GM12878 (cell line): ENCODE measurements at regions not wholly inside any gene's neighbourhood (a gene's known extent, or its start where the extent isn't known, plus 50 kb on each side); places are given as distances from the start of the nearest gene placed in this dataset.

Experiments
- ATAC-seq: fragments of 200-7000 bp; cut with Tn5 transposase; 3 replicates; pipeline ENCODE4 v1.9.1; 2020; ENCODE audit warnings: mild to moderate bottlenecking, moderate library complexity
- BruUV-seq: library from RNA; stranded (reverse); fragments of 400-500 nt; replicated peaks from 2 replicates; lab custom pipeline; 2021; lab: Mats Ljungman, UMichigan
- CTCF ChIA-PET: fragments of 300-600 bp; sonication (Branson Sonifier 250); formaldehyde crosslinking; extraction: SDS; loops from one replicate; lab custom pipeline; 2021; ENCODE audit warnings: inconsistent platforms; lab: Yijun Ruan, JAX
- POLR2A ChIA-PET: fragments of 350-600 bp; formaldehyde crosslinking; extraction: SDS; loops from one replicate; lab custom pipeline; 2021; ENCODE audit warnings: inconsistent platforms; lab: Charles Lee
- RAD21 ChIA-PET: fragments of 300-600 bp; sonication (Branson Sonifier 250); formaldehyde crosslinking; loops from one replicate; lab custom pipeline; 2023; ENCODE audit warnings: antibody characterized with exemption; ENCODE audit not compliant: unreplicated experiment; lab: Charles Lee
- SMC1A ChIA-PET: fragments of 300-600 bp; sonication (Branson Sonifier 250); formaldehyde crosslinking; loops from one replicate; lab custom pipeline; 2023; ENCODE audit not compliant: unreplicated experiment, uncharacterized antibody; lab: Charles Lee
- DNase-seq: peaks from one replicate; pipeline ENCODE4 v3.0.0-alpha.2; 2011; ENCODE audit warnings: low read depth, low spot score
- FAIRE-seq: peaks from 3 replicates; lab custom pipeline; 2011; peaks lifted over from hg19 to GRCh38; lab: Jason Lieb, UNC
- H2AFZ ChIP-seq: 2 replicates; pipeline ENCODE4 v1.6.0; 2011; ENCODE audit warnings: low read depth, low read length, control low read depth; ENCODE audit not compliant: control insufficient read depth
- H3K27ac ChIP-seq: 2 replicates; pipeline ENCODE4 v1.5.1; 2011; ENCODE audit warnings: control low read depth; ENCODE audit not compliant: control insufficient read depth, insufficient read depth
- H3K27me3 ChIP-seq, 2 experiments: replicated peaks in 1 of 2; 2 replicates each; pipeline versions ENCODE4 v1.6.0 to v1.6.1; 2011; ENCODE audit warnings: low read length in 1 of 2; ENCODE audit not compliant: control insufficient read depth in 2 of 2, insufficient read depth in 2 of 2
- H3K36me3 ChIP-seq, 2 experiments: 2 replicates each; pipeline ENCODE4 v1.5.1; 2011; ENCODE audit warnings: low read length in 1 of 2; ENCODE audit not compliant: control insufficient read depth in 2 of 2, insufficient read depth in 2 of 2
- H3K4me1 ChIP-seq: 2 replicates; pipeline ENCODE4 v1.6.1; 2011; ENCODE audit warnings: mild to moderate bottlenecking, low read length, moderate library complexity, mixed read lengths; ENCODE audit not compliant: control insufficient read depth, insufficient read depth
- H3K4me2 ChIP-seq: 2 replicates; pipeline ENCODE4 v1.6.0; 2011; ENCODE audit warnings: control low read depth; ENCODE audit not compliant: control insufficient read depth, insufficient read depth
- H3K4me3 ChIP-seq: fragments of 200-600 bp; sonication (generic); 2 replicates; pipeline ENCODE4 v1.5.1; 2016
- H3K79me2 ChIP-seq: 2 replicates; pipeline ENCODE4 v1.6.0; 2011; ENCODE audit warnings: low read length; ENCODE audit not compliant: control insufficient read depth, insufficient read depth
- H3K9ac ChIP-seq: 2 replicates; pipeline ENCODE4 v1.8.0; 2011; ENCODE audit warnings: low read length, control low read depth, mixed read lengths; ENCODE audit not compliant: control insufficient read depth, insufficient read depth
- H3K9me3 ChIP-seq: replicated peaks from 3 replicates; pipeline ENCODE4 v1.5.1; 2011; ENCODE audit warnings: mild to moderate bottlenecking, low read length; ENCODE audit not compliant: control insufficient read depth, insufficient read depth
- H4K20me1 ChIP-seq: 2 replicates; pipeline ENCODE4 v1.6.0; 2011; ENCODE audit not compliant: control insufficient read depth, insufficient read depth
- BCLAF1 ChIP-seq: fragments of 450-650 bp; IDR thresholded peaks from 2 replicates; pipeline ENCODE4 v1.6.1; 2017; ENCODE audit warnings: antibody characterized with exemption, mild to moderate bottlenecking, moderate library complexity
- BMI1 ChIP-seq: fragments of 450-650 bp; IDR thresholded peaks from 2 replicates; pipeline ENCODE4 v1.6.1; 2016; ENCODE audit warnings: mild to moderate bottlenecking, moderate library complexity, borderline replicate concordance
- CHD1 ChIP-seq: IDR thresholded peaks from 2 replicates; pipeline ENCODE4 v1.6.1; 2012; ENCODE audit warnings: low read depth, low read length, improper control_type of control experiment
- EED ChIP-seq: sonication (generic); IDR thresholded peaks from 2 replicates; pipeline ENCODE4 v1.6.1; 2016; ENCODE audit warnings: antibody characterized with exemption, low read depth
- HDAC6 ChIP-seq: fragments of 200-600 bp; sonication (generic); IDR thresholded peaks from one replicate; pipeline ENCODE4 v1.8.0; 2017; ENCODE audit warnings: antibody characterized with exemption; ENCODE audit not compliant: unreplicated experiment
- HSF1 ChIP-seq: fragments of 150-350 bp; IDR thresholded peaks from 2 replicates; pipeline ENCODE4 v1.6.1; 2014; ENCODE audit warnings: mild to moderate bottlenecking, low read depth, low read length
- KLF5 ChIP-seq: fragments of 450-650 bp; IDR thresholded peaks from 2 replicates; pipeline ENCODE4 v1.6.1; 2014; ENCODE audit warnings: mild to moderate bottlenecking; ENCODE audit not compliant: partially characterized antibody
- PAX8 ChIP-seq: fragments of 450-650 bp; IDR thresholded peaks from 2 replicates; pipeline ENCODE4 v1.6.1; 2017; ENCODE audit warnings: mild to moderate bottlenecking, moderate library complexity
- POU2F2 ChIP-seq: IDR thresholded peaks from 3 replicates; pipeline ENCODE4 v1.6.1; 2011; ENCODE audit warnings: low read depth, mild to moderate bottlenecking, low read length, borderline replicate concordance
- RELA ChIP-seq: fragments of 450-650 bp; IDR thresholded peaks from 2 replicates; pipeline ENCODE4 v1.8.0; 2014; ENCODE audit warnings: borderline replicate concordance; ENCODE audit not compliant: partially characterized antibody
- RUNX3 ChIP-seq: IDR thresholded peaks from 2 replicates; pipeline ENCODE4 v1.6.1; 2012; ENCODE audit warnings: low read length, inconsistent platforms
- SUZ12 ChIP-seq: fragments of 200-600 bp; sonication (generic); IDR thresholded peaks from one replicate; pipeline ENCODE4 v1.6.1; 2018; ENCODE audit warnings: antibody characterized with exemption, mild to moderate bottlenecking; ENCODE audit not compliant: unreplicated experiment
- ZSCAN29 ChIP-seq: fragments of 450-650 bp; IDR thresholded peaks from 2 replicates; pipeline ENCODE4 v1.6.1; 2017; ENCODE audit warnings: mild to moderate bottlenecking, moderate library complexity
- ZZZ3 ChIP-seq: IDR thresholded peaks from 2 replicates; pipeline ENCODE4 v1.6.1; 2011; ENCODE audit warnings: low read depth; ENCODE audit not compliant: control insufficient read depth, insufficient read length
- WGBS: methylation state at CpG from one replicate; pipeline ENCODE4 v1.1.6; 2016; ENCODE audit warnings: low lambda C conversion rate; ENCODE audit not compliant: insufficient replicate concordance, insufficient coverage; ENCODE audit errors: missing lambda C conversion rate; 5-methylcytosine and 5-hydroxymethylcytosine counted together
- in situ Hi-C: fragments of 300-500 bp; cut with MboI; formaldehyde crosslinking; loops from 9 replicates; pipeline ENCODE4 v1.14.3; 2018; ENCODE audit warnings: mixed read lengths
- intact Hi-C: fragments of 100-400 bp; cut with micrococcal nuclease; formaldehyde crosslinking; loops from one replicate; pipeline ENCODE4 v1.14.2; 2022; ENCODE audit not compliant: unreplicated experiment
- TF ChIP-seq, protein P1 (sequence below): IDR thresholded peaks from 2 replicates; pipeline ENCODE4 v1.6.1; 2012; ENCODE audit warnings: mild to moderate bottlenecking, low read depth, low read length

DNA sequence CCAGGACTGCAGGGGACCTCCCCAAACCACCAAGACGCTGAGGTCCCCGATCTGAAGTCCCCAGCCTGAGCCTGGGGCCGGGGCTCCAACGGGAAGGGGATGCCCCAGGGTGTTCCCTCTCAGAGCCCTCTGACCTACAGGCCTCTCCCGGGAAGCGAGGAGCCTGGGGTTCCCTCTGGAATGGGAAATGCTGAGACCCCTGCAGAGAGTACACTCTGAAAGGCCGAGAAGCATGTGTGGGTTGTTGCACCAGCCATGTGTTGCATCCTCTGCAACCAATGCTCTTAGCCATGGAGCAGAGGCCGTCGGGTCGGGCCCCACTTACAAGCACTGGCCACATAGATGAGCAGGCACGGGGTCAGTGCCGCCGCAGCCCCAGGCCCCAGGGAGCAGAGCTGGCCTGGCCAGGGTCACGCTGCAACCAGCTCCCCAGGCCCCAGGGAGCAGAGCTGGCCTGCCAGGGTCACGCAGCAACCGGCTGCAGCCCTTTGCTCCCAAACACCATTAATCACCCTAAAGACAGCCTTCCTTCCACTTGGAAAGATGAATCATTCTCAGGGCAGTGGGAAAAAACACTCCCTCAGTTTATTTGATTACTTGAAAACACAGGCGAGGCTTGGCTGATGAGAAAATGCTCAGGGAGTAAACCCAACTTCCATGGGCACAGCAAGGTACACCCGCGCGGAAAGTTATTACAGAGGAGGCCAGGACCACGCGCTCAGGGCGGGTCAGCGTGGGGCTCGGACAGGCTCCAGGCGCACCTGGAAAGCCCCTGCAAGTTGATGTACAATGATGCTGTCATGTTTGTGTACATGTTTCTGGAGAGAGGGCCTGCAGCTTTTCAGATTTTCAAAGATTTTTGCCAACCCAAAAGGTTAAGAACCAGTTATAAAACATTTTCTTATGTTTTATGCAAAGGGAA lies 78.0 kb upstream of the AFDN start:
- in situ Hi-C loops, result no loop called here
- RAD21 ChIA-PET, result no interaction called here
- TF ChIP-seq ZSCAN29, result no peak
- no peak for TF ChIP-seq PAX8
- TF ChIP-seq EED, result no peak
- TF ChIP-seq, protein P1, sequence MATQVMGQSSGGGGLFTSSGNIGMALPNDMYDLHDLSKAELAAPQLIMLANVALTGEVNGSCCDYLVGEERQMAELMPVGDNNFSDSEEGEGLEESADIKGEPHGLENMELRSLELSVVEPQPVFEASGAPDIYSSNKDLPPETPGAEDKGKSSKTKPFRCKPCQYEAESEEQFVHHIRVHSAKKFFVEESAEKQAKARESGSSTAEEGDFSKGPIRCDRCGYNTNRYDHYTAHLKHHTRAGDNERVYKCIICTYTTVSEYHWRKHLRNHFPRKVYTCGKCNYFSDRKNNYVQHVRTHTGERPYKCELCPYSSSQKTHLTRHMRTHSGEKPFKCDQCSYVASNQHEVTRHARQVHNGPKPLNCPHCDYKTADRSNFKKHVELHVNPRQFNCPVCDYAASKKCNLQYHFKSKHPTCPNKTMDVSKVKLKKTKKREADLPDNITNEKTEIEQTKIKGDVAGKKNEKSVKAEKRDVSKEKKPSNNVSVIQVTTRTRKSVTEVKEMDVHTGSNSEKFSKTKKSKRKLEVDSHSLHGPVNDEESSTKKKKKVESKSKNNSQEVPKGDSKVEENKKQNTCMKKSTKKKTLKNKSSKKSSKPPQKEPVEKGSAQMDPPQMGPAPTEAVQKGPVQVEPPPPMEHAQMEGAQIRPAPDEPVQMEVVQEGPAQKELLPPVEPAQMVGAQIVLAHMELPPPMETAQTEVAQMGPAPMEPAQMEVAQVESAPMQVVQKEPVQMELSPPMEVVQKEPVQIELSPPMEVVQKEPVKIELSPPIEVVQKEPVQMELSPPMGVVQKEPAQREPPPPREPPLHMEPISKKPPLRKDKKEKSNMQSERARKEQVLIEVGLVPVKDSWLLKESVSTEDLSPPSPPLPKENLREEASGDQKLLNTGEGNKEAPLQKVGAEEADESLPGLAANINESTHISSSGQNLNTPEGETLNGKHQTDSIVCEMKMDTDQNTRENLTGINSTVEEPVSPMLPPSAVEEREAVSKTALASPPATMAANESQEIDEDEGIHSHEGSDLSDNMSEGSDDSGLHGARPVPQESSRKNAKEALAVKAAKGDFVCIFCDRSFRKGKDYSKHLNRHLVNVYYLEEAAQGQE, result no peak
- TF ChIP-seq POU2F2, result no peak
- TF ChIP-seq HSF1, result no peak
- no peak for TF ChIP-seq SUZ12
- TF ChIP-seq BMI1, result no peak
- TF ChIP-seq BCLAF1, result no peak
- no peak for TF ChIP-seq KLF5
- no peak for TF ChIP-seq RELA
- no peak for TF ChIP-seq ZZZ3
- TF ChIP-seq HDAC6, result no peak
- TF ChIP-seq RUNX3, result no peak
- no peak for TF ChIP-seq CHD1

More for the DNA sequence above, 78.0 kb upstream of the AFDN start:
- Histone ChIP-seq H3K9ac (no peak overlapping the region), H3K4me3 (no peak overlapping the region), H4K20me1 (no peaks in the 10 kb centered on the region), H3K27ac (no peak overlapping the region), H3K36me3 (no peaks in the 10 kb centered on the region), H3K9me3 (no peaks in the 10 kb centered on the region), H3K4me1 (no peaks in the 10 kb centered on the region), H3K27me3 (peaks cover 0 to 1% of the 10 kb centered on the region in 2 experiments; a peak in 3 of 4 replicates), H3K79me2 (no peaks in the 10 kb centered on the region), H2AFZ (no peak overlapping the region), H3K4me2 (no peak overlapping the region)
- intact Hi-C loops, result no loop called here
- ChIA-PET SMC1A (no interaction called here), POLR2A (no interaction called here), CTCF (no interaction called here)
- DNase-seq, result no peak
- no TSS peak for BruUV-seq
- no peak for FAIRE-seq
- ATAC-seq, result no peak
- 48% methylated on average over 26 of the region's 26 CpGs for WGBS
